ENCODE measurements at regions not wholly inside any gene's neighbourhood (a gene's known extent, or its start where the extent isn't known, plus 50 kb on each side); places are given as distances from the start of the nearest gene placed in this dataset.

GRCh38 chr7:93817004-93817403 lies 73.5 kb downstream of the TFPI2 start:
- no peaks in the 10 kb centered on the region for H3K27me3 ChIP-seq (ENCODE audit: control insufficient read depth, insufficient read depth, low read length)
- H3K4me3 ChIP-seq (ENCODE audit: low read depth in 2 of 2, low read length in 2 of 2), result no peak overlapping the region
- CTCF ChIA-PET, result no interaction called here
- ATAC-seq, result no peak
- intact Hi-C loops (cut with micrococcal nuclease; ENCODE audit: unreplicated experiment), result no loop called here
- in situ Hi-C loops (cut with HindIII; ENCODE audit: low pct_unique_long_range_greater_than_20kb, low sequenced_read_pairs), result no loop called here
- H3K36me3 ChIP-seq (ENCODE audit: control insufficient read depth, insufficient read depth, low read length), result no peaks in the 10 kb centered on the region
- POLR2A ChIA-PET, result no interaction called here
- TF ChIP-seq TCF7L2 (IDR thresholded peaks at IDR 0.05; ENCODE audit: low read depth, low read length) (no peak), CTCF (IDR thresholded peaks at IDR 0.05) (no peak), SIN3A (IDR thresholded peaks at IDR 0.05; ENCODE audit: borderline replicate concordance, insufficient read depth, low read depth, low read length) (no peak), POLR2AphosphoS5 (IDR thresholded peaks at IDR 0.05; ENCODE audit: low read depth, low read length) (no peak), REST (IDR thresholded peaks at IDR 0.05; ENCODE audit: insufficient read depth in 1 of 2, low read depth in 2 of 2, low read length in 1 of 2) (no peak)
- no TSS peak for BruUV-seq (replicated peaks)
- no peak for DNase-seq (ENCODE audit: low read depth, low spot score)
- no peaks in the 10 kb centered on the region for H3K4me1 ChIP-seq (ENCODE audit: control insufficient read depth, insufficient read depth, low read length)
- H3K27ac ChIP-seq (ENCODE audit: low read length), result no peak overlapping the region
- H3K9me3 ChIP-seq (ENCODE audit: control insufficient read depth, insufficient read depth, low read depth, low read length), result no peaks in the 10 kb centered on the region

GRCh38 chr7:93813514-93813913 lies 77.0 kb downstream of the TFPI2 start:
- H3K9me3 ChIP-seq (ENCODE audit: control insufficient read depth, insufficient read depth, low read depth, low read length), result no peaks in the 10 kb centered on the region
- BruUV-seq (replicated peaks), result no TSS peak
- POLR2A ChIA-PET, result no interaction called here
- no peak overlapping the region for H3K27ac ChIP-seq (ENCODE audit: low read length)
- intact Hi-C loops (cut with micrococcal nuclease; ENCODE audit: unreplicated experiment), result no loop called here
- no peaks in the 10 kb centered on the region for H3K27me3 ChIP-seq (ENCODE audit: control insufficient read depth, insufficient read depth, low read length)
- no peak for TF ChIP-seq TCF7L2 (IDR thresholded peaks at IDR 0.05; ENCODE audit: low read depth, low read length)
- TF ChIP-seq POLR2AphosphoS5 (IDR thresholded peaks at IDR 0.05; ENCODE audit: low read depth, low read length), result no peak
- TF ChIP-seq SIN3A (IDR thresholded peaks at IDR 0.05; ENCODE audit: borderline replicate concordance, insufficient read depth, low read depth, low read length), result no peak
- TF ChIP-seq CTCF (IDR thresholded peaks at IDR 0.05), result no peak
- TF ChIP-seq REST (IDR thresholded peaks at IDR 0.05; ENCODE audit: insufficient read depth in 1 of 2, low read depth in 2 of 2, low read length in 1 of 2), result no peak
- ATAC-seq, result no peak
- DNase-seq (ENCODE audit: low read depth, low spot score), result no peak
- no peak overlapping the region for H3K4me3 ChIP-seq (ENCODE audit: low read depth in 2 of 2, low read length in 2 of 2)
- in situ Hi-C loops (cut with HindIII; ENCODE audit: low pct_unique_long_range_greater_than_20kb, low sequenced_read_pairs), result no loop called here
- CTCF ChIA-PET, result no interaction called here
- no peaks in the 10 kb centered on the region for H3K4me1 ChIP-seq (ENCODE audit: control insufficient read depth, insufficient read depth, low read length)
- no peaks in the 10 kb centered on the region for H3K36me3 ChIP-seq (ENCODE audit: control insufficient read depth, insufficient read depth, low read length)
